Immature natural killer cell (primary cell): ENCODE measurements at regions not wholly inside any gene's neighbourhood (a gene's known extent, or its start where the extent isn't known, plus 50 kb on each side); places are given as distances from the start of the nearest gene placed in this dataset.

Experiments used
- DNase-seq, 3 donors: peaks; one replicate each; pipeline ENCODE4 v3.0.0; 2022; ENCODE audit warnings: mixed read lengths in 1 of 3
- H3K27ac Mint-ChIP-seq, 6 donors: one replicate each; pipeline ENCODE4 v1.8.0; 2020; ENCODE audit warnings: mixed read lengths in 6 of 6, mild to moderate bottlenecking in 5 of 6, inconsistent platforms in 4 of 6, moderate library complexity in 3 of 6
- H3K27me3 Mint-ChIP-seq, 3 donors: one replicate each; pipeline ENCODE4 v1.8.0; 2020 to 2021; ENCODE audit warnings: low read depth in 3 of 3, mild to moderate bottlenecking in 3 of 3, mixed read lengths in 3 of 3, moderate library complexity in 3 of 3, inconsistent platforms in 1 of 3
- H3K36me3 Mint-ChIP-seq, 3 donors: one replicate each; pipeline ENCODE4 v1.8.0; 2020; ENCODE audit warnings: mixed read lengths in 3 of 3, inconsistent platforms in 2 of 3, mild to moderate bottlenecking in 2 of 3
- H3K4me1 Mint-ChIP-seq, 2 donors: one replicate each; pipeline ENCODE4 v1.8.0; 2020; ENCODE audit warnings: inconsistent platforms in 2 of 2, mild to moderate bottlenecking in 2 of 2, mixed read lengths in 2 of 2, moderate library complexity in 1 of 2
- H3K4me3 Mint-ChIP-seq, 5 donors: one replicate each; pipeline ENCODE4 v1.8.0; 2020; ENCODE audit warnings: mild to moderate bottlenecking in 5 of 5, mixed read lengths in 5 of 5, inconsistent platforms in 3 of 5, moderate library complexity in 3 of 5
- H3K9me3 Mint-ChIP-seq, 6 donors: one replicate each; pipeline ENCODE4 v1.8.0; 2020; ENCODE audit warnings: mild to moderate bottlenecking in 6 of 6, mixed read lengths in 6 of 6, inconsistent platforms in 4 of 6, moderate library complexity in 3 of 6

GRCh38 chr5:57703721-57704120 is 221.1 kb upstream of the ACTBL2 start:
- Mint-ChIP-seq H3K4me3 (no peak overlapping the region), H3K4me1 (no peaks in the 10 kb centered on the region), H3K36me3 (no peaks in the 10 kb centered on the region), H3K9me3 (peaks cover 0 to 4% (median 0%) of the 10 kb centered on the region in 6 donors), H3K27ac (no peak overlapping the region), H3K27me3 (peaks cover 0 to 5% (median 0%) of the 10 kb centered on the region in 3 donors)
- DNase-seq = no peak

GRCh38 chr5:57700484-57700883 is 217.9 kb upstream of the ACTBL2 start:
- Mint-ChIP-seq H3K9me3 (peaks cover 0 to 4% (median 0%) of the 10 kb centered on the region in 6 donors), H3K27ac (no peak overlapping the region), H3K27me3 (peaks cover 0 to 3% (median 2%) of the 10 kb centered on the region in 3 donors), H3K4me1 (no peaks in the 10 kb centered on the region), H3K4me3 (no peak overlapping the region), H3K36me3 (no peaks in the 10 kb centered on the region)
- no peak for DNase-seq

GRCh38 chr5:57700072-57700471 is 217.5 kb upstream of the ACTBL2 start:
- Mint-ChIP-seq H3K9me3 (peaks cover 0 to 3% (median 0%) of the 10 kb centered on the region in 6 donors), H3K36me3 (no peaks in the 10 kb centered on the region), H3K27ac (no peak overlapping the region), H3K4me3 (no peak overlapping the region), H3K4me1 (no peaks in the 10 kb centered on the region), H3K27me3 (peaks cover 0 to 2% (median 2%) of the 10 kb centered on the region in 3 donors)
- no peak for DNase-seq

GRCh38 chr5:57698802-57699201 is 216.2 kb upstream of the ACTBL2 start:
- H3K4me3 Mint-ChIP-seq = no peak overlapping the region
- H3K9me3 Mint-ChIP-seq = no peaks in the 10 kb centered on the region
- no peak for DNase-seq
- H3K36me3 Mint-ChIP-seq = no peaks in the 10 kb centered on the region
- H3K27me3 Mint-ChIP-seq = peaks cover 0 to 2% (median 1%) of the 10 kb centered on the region in 3 donors
- no peak overlapping the region for H3K27ac Mint-ChIP-seq
- no peaks in the 10 kb centered on the region for H3K4me1 Mint-ChIP-seq

- no peak overlapping the region for H3K27ac Mint-ChIP-seq
- no peaks in the 10 kb centered on the region for H3K9me3 Mint-ChIP-seq
- H3K27me3 Mint-ChIP-seq = peaks cover 0 to 2% (median 1%) of the 10 kb centered on the region in 3 donors
- DNase-seq = no peak
- H3K36me3 Mint-ChIP-seq = no peaks in the 10 kb centered on the region
- H3K4me1 Mint-ChIP-seq = no peaks in the 10 kb centered on the region
- H3K4me3 Mint-ChIP-seq = no peak overlapping the region
Measured at GRCh38 chr5:57698086-57698485, 215.5 kb upstream of the ACTBL2 start.

- Mint-ChIP-seq H3K27me3 (peaks cover 0 to 2% (median 1%) of the 10 kb centered on the region in 3 donors), H3K4me1 (no peaks in the 10 kb centered on the region), H3K4me3 (no peak overlapping the region), H3K36me3 (no peaks in the 10 kb centered on the region), H3K27ac (no peak overlapping the region), H3K9me3 (no peaks in the 10 kb centered on the region)
- DNase-seq = no peak
Measured at GRCh38 chr5:57696825-57697570, 214.4 kb upstream of the ACTBL2 start.

GRCh38 chr5:57696389-57696769 is 213.8 kb upstream of the ACTBL2 start:
- H3K4me3 Mint-ChIP-seq = no peak overlapping the region
- DNase-seq = no peak
- no peaks in the 10 kb centered on the region for H3K9me3 Mint-ChIP-seq
- H3K27me3 Mint-ChIP-seq = peaks cover 0 to 2% (median 1%) of the 10 kb centered on the region in 3 donors
- H3K27ac Mint-ChIP-seq = no peak overlapping the region
- H3K4me1 Mint-ChIP-seq = no peaks in the 10 kb centered on the region
- no peaks in the 10 kb centered on the region for H3K36me3 Mint-ChIP-seq

- no peak overlapping the region for H3K27ac Mint-ChIP-seq
- H3K9me3 Mint-ChIP-seq = no peaks in the 10 kb centered on the region
- DNase-seq = no peak
- no peak overlapping the region for H3K4me3 Mint-ChIP-seq
- no peaks in the 10 kb centered on the region for H3K4me1 Mint-ChIP-seq
- peaks cover 0 to 2% (median 1%) of the 10 kb centered on the region in 3 donors for H3K27me3 Mint-ChIP-seq
- no peaks in the 10 kb centered on the region for H3K36me3 Mint-ChIP-seq
Measured at GRCh38 chr5:57695706-57696388, 213.2 kb upstream of the ACTBL2 start.

GRCh38 chr5:57695179-57695578 is 212.6 kb upstream of the ACTBL2 start:
- H3K9me3 Mint-ChIP-seq = no peaks in the 10 kb centered on the region
- no peaks in the 10 kb centered on the region for H3K4me1 Mint-ChIP-seq
- H3K36me3 Mint-ChIP-seq = no peaks in the 10 kb centered on the region
- H3K4me3 Mint-ChIP-seq = no peak overlapping the region
- no peak overlapping the region for H3K27ac Mint-ChIP-seq
- H3K27me3 Mint-ChIP-seq = peaks cover 0 to 3% (median 2%) of the 10 kb centered on the region in 3 donors
- DNase-seq = no peak

GRCh38 chr5:57693488-57694305 is 211.1 kb upstream of the ACTBL2 start:
- H3K27me3 Mint-ChIP-seq = peaks cover 0 to 2% (median 2%) of the 10 kb centered on the region in 3 donors
- no peaks in the 10 kb centered on the region for H3K4me1 Mint-ChIP-seq
- H3K9me3 Mint-ChIP-seq = no peaks in the 10 kb centered on the region
- H3K4me3 Mint-ChIP-seq = no peak overlapping the region
- H3K27ac Mint-ChIP-seq = no peak overlapping the region
- H3K36me3 Mint-ChIP-seq = no peaks in the 10 kb centered on the region
- no peak for DNase-seq

GRCh38 chr5:57692582-57693487 is 210.2 kb upstream of the ACTBL2 start:
- Mint-ChIP-seq H3K9me3 (peaks cover 0 to 2% (median 0%) of the 10 kb centered on the region in 6 donors), H3K27me3 (peaks cover 0 to 2% (median 2%) of the 10 kb centered on the region in 3 donors), H3K4me1 (no peaks in the 10 kb centered on the region), H3K36me3 (no peaks in the 10 kb centered on the region), H3K4me3 (no peak overlapping the region), H3K27ac (no peak overlapping the region)
- no peak for DNase-seq

GRCh38 chr5:57690724-57691123 is 208.1 kb upstream of the ACTBL2 start:
- Mint-ChIP-seq H3K27me3 (peaks cover 0 to 2% (median 0%) of the 10 kb centered on the region in 3 donors), H3K9me3 (peaks cover 0 to 2% (median 0%) of the 10 kb centered on the region in 6 donors), H3K36me3 (no peaks in the 10 kb centered on the region), H3K4me1 (no peaks in the 10 kb centered on the region), H3K4me3 (no peak overlapping the region), H3K27ac (no peak overlapping the region)
- DNase-seq = no peak

GRCh38 chr5:57687596-57687995 is 205.0 kb upstream of the ACTBL2 start:
- no peak for DNase-seq
- peaks cover 0 to 2% (median 2%) of the 10 kb centered on the region in 3 donors for H3K27me3 Mint-ChIP-seq
- H3K36me3 Mint-ChIP-seq = no peaks in the 10 kb centered on the region
- H3K4me1 Mint-ChIP-seq = no peaks in the 10 kb centered on the region
- H3K4me3 Mint-ChIP-seq = no peak overlapping the region
- H3K27ac Mint-ChIP-seq = no peak overlapping the region
- peaks cover 0 to 3% (median under 1%) of the 10 kb centered on the region in 6 donors for H3K9me3 Mint-ChIP-seq
